Type B pancreatic cell (in vitro differentiated cells): ENCODE measurements at regions not wholly inside any gene's neighbourhood (a gene's known extent, or its start where the extent isn't known, plus 50 kb on each side); places are given as distances from the start of the nearest gene placed in this dataset.

ENCODE experiments used
- DNase-seq: peaks from one replicate; pipeline ENCODE4 v3.0.0; 2021; ENCODE audit warnings: mixed read lengths; ENCODE audit not compliant: unreplicated experiment; ENCODE audit errors: extremely low spot score
- H3K27ac Mint-ChIP-seq: 2 replicates; pipeline ENCODE4 v1.8.0; 2021; ENCODE audit warnings: mild to moderate bottlenecking, mixed read lengths
- H3K27me3 Mint-ChIP-seq: 2 replicates; pipeline ENCODE4 v1.8.0; 2021; ENCODE audit warnings: mixed read lengths
- H3K36me3 Mint-ChIP-seq: 2 replicates; pipeline ENCODE4 v1.8.0; 2021; ENCODE audit warnings: mixed read lengths
- H3K4me1 Mint-ChIP-seq: one replicate; pipeline ENCODE4 v1.8.0; 2021; ENCODE audit warnings: mixed read lengths; ENCODE audit not compliant: unreplicated experiment
- H3K4me3 Mint-ChIP-seq: 2 replicates; pipeline ENCODE4 v1.8.0; 2021; ENCODE audit warnings: mild to moderate bottlenecking, mixed read lengths
- H3K9me3 Mint-ChIP-seq: 2 replicates; pipeline ENCODE4 v1.8.0; 2021; ENCODE audit warnings: mixed read lengths
- CTCF ChIP-seq: fragments of 200-600 bp; sonication (generic); conservative IDR thresholded peaks from 2 replicates; pipeline ENCODE4 v1.5.0; 2021; ENCODE audit warnings: antibody characterized with exemption, mild to moderate bottlenecking

DNA sequence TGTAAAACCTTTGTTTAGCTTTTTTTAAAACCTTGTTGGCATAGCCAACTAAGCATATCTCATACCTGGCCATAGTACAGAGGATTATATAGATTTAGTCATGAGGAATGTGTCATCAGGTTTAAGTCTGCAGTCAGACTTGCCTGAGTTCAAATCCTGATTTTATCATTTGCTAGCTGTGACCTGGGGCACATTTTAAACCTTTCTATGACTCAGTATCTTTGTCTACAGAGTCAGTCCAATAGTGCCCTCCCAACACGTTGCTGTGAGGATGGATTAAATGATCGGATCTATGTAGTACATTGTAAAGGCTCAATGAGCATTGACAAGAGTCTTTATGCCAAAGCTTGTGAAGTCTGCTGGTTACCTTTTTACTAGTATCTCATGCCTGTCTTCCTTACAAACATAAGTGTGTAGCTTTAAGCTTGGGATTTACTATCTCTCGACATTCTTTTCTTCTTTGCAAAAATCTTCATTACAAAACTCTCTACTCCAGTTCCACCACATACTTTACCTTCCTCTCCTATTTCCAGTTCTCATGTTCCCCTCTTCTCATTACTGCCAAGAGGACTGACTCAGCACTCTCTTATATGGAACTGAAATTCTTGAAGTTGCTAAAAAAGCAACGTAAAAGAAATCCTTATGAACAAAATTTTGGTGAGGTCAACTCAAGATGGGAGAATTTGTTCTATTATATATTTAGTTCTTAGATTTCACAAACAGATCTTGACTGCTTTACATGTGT, 68.1 kb upstream of the RBMS1 start:
- H3K4me1 Mint-ChIP-seq, result peaks cover 4% of the 10 kb centered on the region
- no peak overlapping the region for H3K4me3 Mint-ChIP-seq
- peak overlapping the region; percentile 44 for H3K27ac Mint-ChIP-seq

DNA sequence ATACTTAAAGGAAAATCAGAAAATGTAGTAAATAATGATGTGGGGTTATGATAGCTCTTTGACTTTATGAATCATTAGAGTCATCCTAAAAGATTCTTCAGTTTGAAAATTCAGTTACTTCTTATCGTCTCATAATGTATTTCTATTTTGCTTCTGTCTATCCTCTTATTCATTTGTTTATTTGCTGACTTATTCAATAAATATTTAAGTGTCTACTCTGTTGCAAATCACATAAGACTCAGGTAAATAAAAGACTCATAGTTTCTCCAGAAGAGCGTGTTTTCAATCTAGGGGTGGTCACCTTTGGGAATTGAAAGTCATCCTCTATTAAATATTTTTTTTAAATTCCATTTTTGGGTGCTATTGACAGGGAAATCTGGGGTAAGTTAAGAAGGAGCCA, 69.1 kb upstream of the RBMS1 start:
- peaks cover 4% of the 10 kb centered on the region for H3K4me1 Mint-ChIP-seq
- H3K4me3 Mint-ChIP-seq, result no peak overlapping the region
- no peak for TF ChIP-seq CTCF
- H3K27me3 Mint-ChIP-seq, result no peaks in the 10 kb centered on the region
- H3K9me3 Mint-ChIP-seq, result peaks cover under 1% of the 10 kb centered on the region
- H3K27ac Mint-ChIP-seq, result no peak overlapping the region
- no peaks in the 10 kb centered on the region for H3K36me3 Mint-ChIP-seq
- no peak for DNase-seq

More for the DNA sequence above, 68.1 kb upstream of the RBMS1 start:
- DNase-seq, result no peak
- H3K36me3 Mint-ChIP-seq, result no peaks in the 10 kb centered on the region
- no peaks in the 10 kb centered on the region for H3K27me3 Mint-ChIP-seq
- H3K9me3 Mint-ChIP-seq, result peaks cover 7% of the 10 kb centered on the region
- TF ChIP-seq CTCF, result no peak

DNA sequence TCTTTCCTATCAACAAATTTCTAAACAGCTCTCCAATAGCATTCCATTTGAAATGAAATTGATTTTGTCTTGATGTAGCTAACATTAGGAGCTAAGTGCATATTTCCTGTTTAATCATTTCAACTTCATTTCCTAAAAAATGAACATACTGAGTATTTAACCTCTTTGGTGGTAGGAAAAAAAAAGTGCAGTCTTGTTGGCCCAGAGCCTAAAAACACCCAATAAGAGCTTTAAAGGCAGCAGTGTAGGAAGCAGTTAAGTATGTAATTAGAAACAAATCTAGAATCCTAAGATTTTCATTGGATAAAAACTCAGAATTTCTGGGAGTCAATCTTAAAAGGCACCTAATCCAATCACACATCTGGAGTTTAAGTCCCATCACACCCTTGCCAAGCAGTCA, 71.0 kb upstream of the RBMS1 start:
- Mint-ChIP-seq H3K4me3 (no peak overlapping the region), H3K36me3 (no peaks in the 10 kb centered on the region), H3K9me3 (no peaks in the 10 kb centered on the region), H3K27ac (no peak overlapping the region), H3K27me3 (no peaks in the 10 kb centered on the region), H3K4me1 (peaks cover 4% of the 10 kb centered on the region)
- DNase-seq, result no peak
- no peak for TF ChIP-seq CTCF

DNA sequence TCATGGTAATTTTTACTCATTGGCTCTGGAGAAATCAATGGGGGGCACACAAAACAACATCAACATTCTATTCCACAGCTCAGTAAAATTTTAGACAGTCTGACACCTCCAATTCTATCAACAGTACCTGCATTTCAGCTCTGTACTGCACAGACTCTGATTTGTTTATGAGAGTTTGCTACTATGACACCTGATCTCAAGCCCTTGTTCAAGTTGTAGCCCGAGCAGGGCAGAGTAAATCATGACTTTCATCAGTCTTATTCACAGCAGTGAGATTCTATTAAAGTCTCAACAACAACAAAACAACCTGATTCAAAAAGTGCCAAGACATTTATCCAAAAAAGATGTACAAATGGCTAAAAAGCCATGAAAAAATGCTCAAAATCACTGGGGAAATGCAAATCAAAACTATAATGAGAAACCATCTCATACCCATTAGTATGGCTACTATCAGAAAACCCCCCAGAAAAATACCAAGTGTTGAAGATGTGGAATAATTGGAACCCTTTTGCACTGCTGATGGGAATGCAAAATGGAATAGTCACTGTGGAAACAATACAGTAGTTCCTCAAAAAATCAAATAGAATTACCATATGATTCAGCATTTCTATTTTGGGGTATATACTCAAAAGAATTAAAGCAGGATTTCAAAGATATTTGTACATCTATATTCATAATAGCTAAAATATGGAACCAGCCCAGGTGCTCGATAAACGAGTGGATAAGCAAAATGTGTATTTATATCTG, 71.7 kb upstream of the RBMS1 start:
- Mint-ChIP-seq H3K9me3 (no peaks in the 10 kb centered on the region), H3K27ac (no peak overlapping the region), H3K36me3 (no peaks in the 10 kb centered on the region), H3K4me3 (no peak overlapping the region), H3K4me1 (peaks cover 4% of the 10 kb centered on the region), H3K27me3 (no peaks in the 10 kb centered on the region)
- TF ChIP-seq CTCF, result no peak
- DNase-seq, result no peak

DNA sequence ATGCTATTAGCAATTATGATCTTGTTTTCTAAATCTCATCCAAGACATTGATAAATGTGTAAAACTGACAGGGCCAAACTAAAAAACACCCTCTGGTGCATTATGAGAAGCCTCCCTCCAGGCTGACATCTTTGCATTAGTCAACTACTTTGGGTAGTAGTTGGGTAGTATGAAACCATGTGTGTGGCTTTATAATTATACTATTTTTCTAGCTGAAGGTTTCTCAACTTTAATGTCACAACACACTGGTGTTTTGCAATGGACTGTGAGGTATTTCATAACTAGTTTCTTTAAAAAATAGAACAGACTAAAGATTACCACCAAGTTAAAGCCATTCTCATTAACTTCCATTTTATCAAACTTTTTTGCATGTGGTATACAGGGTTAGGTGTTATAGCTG, 73.1 kb upstream of the RBMS1 start:
- peaks cover 4% of the 10 kb centered on the region for H3K4me1 Mint-ChIP-seq
- H3K27ac Mint-ChIP-seq, result no peak overlapping the region
- no peak overlapping the region for H3K4me3 Mint-ChIP-seq
- no peak for DNase-seq
- no peak for TF ChIP-seq CTCF
- H3K36me3 Mint-ChIP-seq, result no peaks in the 10 kb centered on the region
- peaks cover 7% of the 10 kb centered on the region for H3K9me3 Mint-ChIP-seq
- H3K27me3 Mint-ChIP-seq, result no peaks in the 10 kb centered on the region
